Neural cell (in vitro differentiated cells): ENCODE measurements at regions not wholly inside any gene's neighbourhood (a gene's known extent, or its start where the extent isn't known, plus 50 kb on each side); places are given as distances from the start of the nearest gene placed in this dataset.

Source experiments
- EP300 ChIP-seq: fragments of 450-650 bp; conservative IDR thresholded peaks from 2 replicates; pipeline ENCODE4 v1.6.1; 2014; ENCODE audit warnings: antibody characterized with exemption, mild to moderate bottlenecking, moderate library complexity; ENCODE audit not compliant: poor library complexity, severe bottlenecking
- EZH2 ChIP-seq: fragments of 200-600, 300-800 bp; shearing (Covaris generic), sonication (generic); IDR thresholded peaks from 2 replicates; pipeline ENCODE4 v1.6.1; 2014; ENCODE audit warnings: antibody characterized with exemption, low read length, borderline replicate concordance, mild to moderate bottlenecking; ENCODE audit not compliant: insufficient read depth, poor library complexity, severe bottlenecking
- RAD21 ChIP-seq: fragments of 450-650 bp; conservative IDR thresholded peaks from 2 replicates; pipeline ENCODE4 v1.6.1; 2014; ENCODE audit warnings: antibody characterized with exemption, mild to moderate bottlenecking, moderate library complexity
- TAF1 ChIP-seq: IDR thresholded peaks from 2 replicates; pipeline ENCODE4 v1.6.1; 2012; ENCODE audit warnings: low read depth
- TF ChIP-seq, protein P1 (sequence below): fragments of 450-650 bp; IDR thresholded peaks from 2 replicates; pipeline ENCODE4 v1.5.1; 2014; ENCODE audit warnings: antibody characterized with exemption, mild to moderate bottlenecking, moderate library complexity; ENCODE audit not compliant: poor library complexity, severe bottlenecking
- TF ChIP-seq, protein P2 (sequence below): IDR thresholded peaks from 2 replicates; pipeline ENCODE4 v1.6.1; 2012; ENCODE audit warnings: borderline replicate concordance

DNA sequence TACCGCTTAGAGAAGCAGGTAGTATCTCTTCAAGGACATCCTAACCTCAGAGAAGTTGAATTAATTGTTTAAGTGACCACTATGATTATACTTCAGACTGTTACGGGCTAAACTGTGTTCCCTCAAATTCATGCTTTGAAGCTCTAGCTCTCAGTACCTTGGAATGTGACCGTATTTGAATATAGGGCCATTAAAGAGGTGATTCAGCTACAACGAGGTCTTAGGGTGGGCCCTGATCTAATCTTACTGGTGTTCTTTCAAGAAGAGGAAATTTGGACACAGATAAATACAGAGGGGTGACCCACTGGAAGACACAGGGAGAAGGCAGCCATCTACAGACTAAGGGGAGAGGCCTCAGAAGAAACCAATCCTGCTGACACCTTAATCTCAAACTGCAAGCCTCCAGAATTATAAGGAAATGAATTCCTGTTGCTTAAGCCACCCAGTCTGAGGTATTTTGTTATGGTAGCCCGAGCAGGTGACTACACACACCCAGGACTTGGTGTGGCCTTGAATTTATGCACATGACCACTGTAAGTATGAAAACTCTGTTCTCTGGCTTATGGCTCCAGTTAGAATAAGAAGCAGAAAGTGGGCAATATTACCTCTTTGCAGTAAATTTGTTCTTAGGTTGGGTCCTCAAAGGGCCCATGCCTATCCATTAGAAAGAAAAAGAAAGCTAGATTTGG lies 249.1 kb downstream of the DHX35 start:
- no peak for TF ChIP-seq EZH2
- TF ChIP-seq, protein P1, sequence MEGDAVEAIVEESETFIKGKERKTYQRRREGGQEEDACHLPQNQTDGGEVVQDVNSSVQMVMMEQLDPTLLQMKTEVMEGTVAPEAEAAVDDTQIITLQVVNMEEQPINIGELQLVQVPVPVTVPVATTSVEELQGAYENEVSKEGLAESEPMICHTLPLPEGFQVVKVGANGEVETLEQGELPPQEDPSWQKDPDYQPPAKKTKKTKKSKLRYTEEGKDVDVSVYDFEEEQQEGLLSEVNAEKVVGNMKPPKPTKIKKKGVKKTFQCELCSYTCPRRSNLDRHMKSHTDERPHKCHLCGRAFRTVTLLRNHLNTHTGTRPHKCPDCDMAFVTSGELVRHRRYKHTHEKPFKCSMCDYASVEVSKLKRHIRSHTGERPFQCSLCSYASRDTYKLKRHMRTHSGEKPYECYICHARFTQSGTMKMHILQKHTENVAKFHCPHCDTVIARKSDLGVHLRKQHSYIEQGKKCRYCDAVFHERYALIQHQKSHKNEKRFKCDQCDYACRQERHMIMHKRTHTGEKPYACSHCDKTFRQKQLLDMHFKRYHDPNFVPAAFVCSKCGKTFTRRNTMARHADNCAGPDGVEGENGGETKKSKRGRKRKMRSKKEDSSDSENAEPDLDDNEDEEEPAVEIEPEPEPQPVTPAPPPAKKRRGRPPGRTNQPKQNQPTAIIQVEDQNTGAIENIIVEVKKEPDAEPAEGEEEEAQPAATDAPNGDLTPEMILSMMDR: no peak
- TF ChIP-seq RAD21: no peak
- TF ChIP-seq EP300: no peak
- no peak for TF ChIP-seq TAF1
- TF ChIP-seq, protein P2, sequence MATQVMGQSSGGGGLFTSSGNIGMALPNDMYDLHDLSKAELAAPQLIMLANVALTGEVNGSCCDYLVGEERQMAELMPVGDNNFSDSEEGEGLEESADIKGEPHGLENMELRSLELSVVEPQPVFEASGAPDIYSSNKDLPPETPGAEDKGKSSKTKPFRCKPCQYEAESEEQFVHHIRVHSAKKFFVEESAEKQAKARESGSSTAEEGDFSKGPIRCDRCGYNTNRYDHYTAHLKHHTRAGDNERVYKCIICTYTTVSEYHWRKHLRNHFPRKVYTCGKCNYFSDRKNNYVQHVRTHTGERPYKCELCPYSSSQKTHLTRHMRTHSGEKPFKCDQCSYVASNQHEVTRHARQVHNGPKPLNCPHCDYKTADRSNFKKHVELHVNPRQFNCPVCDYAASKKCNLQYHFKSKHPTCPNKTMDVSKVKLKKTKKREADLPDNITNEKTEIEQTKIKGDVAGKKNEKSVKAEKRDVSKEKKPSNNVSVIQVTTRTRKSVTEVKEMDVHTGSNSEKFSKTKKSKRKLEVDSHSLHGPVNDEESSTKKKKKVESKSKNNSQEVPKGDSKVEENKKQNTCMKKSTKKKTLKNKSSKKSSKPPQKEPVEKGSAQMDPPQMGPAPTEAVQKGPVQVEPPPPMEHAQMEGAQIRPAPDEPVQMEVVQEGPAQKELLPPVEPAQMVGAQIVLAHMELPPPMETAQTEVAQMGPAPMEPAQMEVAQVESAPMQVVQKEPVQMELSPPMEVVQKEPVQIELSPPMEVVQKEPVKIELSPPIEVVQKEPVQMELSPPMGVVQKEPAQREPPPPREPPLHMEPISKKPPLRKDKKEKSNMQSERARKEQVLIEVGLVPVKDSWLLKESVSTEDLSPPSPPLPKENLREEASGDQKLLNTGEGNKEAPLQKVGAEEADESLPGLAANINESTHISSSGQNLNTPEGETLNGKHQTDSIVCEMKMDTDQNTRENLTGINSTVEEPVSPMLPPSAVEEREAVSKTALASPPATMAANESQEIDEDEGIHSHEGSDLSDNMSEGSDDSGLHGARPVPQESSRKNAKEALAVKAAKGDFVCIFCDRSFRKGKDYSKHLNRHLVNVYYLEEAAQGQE: no peak
